Natural killer cell (primary cell): ENCODE measurements at regions not wholly inside any gene's neighbourhood (a gene's known extent, or its start where the extent isn't known, plus 50 kb on each side); places are given as distances from the start of the nearest gene placed in this dataset.

Experiments
- ATAC-seq, 3 donors: fragments of 150-1000 bp in 2 of 3; fragments of 200-7000 bp in 1 of 3; cut with Tn5 transposase; 1 replicate in 1 of 3; 2 replicates in 2 of 3; pipeline ENCODE4 v1.10.0; 2021; ENCODE audit warnings: mild to moderate bottlenecking in 2 of 3, moderate library complexity in 2 of 3
- DNase-seq, 2 donors: peaks; one replicate each; pipeline versions ENCODE4 v3.0.0 to v3.0.0-alpha.2; 2013 to 2021; ENCODE audit warnings: mixed read lengths in 1 of 2
- H3K27ac ChIP-seq: one replicate; pipeline ENCODE4 v1.5.1; 2013; ENCODE audit warnings: mild to moderate bottlenecking, low read length
- H3K27me3 ChIP-seq: one replicate; pipeline ENCODE4 v1.6.1; 2013; ENCODE audit warnings: low read length; ENCODE audit not compliant: control insufficient read depth, insufficient read depth
- H3K36me3 ChIP-seq: one replicate; pipeline ENCODE4 v1.6.1; 2013; ENCODE audit warnings: low read length; ENCODE audit not compliant: control insufficient read depth, insufficient read depth
- H3K4me1 ChIP-seq: one replicate; pipeline ENCODE4 v1.6.1; 2013; ENCODE audit warnings: low read length; ENCODE audit not compliant: control insufficient read depth, insufficient read depth
- H3K4me3 ChIP-seq: one replicate; pipeline ENCODE4 v1.5.1; 2013; ENCODE audit warnings: low read length
- H3K9me3 ChIP-seq: one replicate; pipeline ENCODE4 v1.6.1; 2013; ENCODE audit warnings: low read length; ENCODE audit not compliant: control insufficient read depth, insufficient read depth
- H3K27ac Mint-ChIP-seq, 2 donors: one replicate each; pipeline ENCODE4 v1.8.0; 2022; ENCODE audit warnings: mild to moderate bottlenecking in 2 of 2, mixed read lengths in 2 of 2, moderate library complexity in 1 of 2
- H3K27me3 Mint-ChIP-seq, 2 donors: one replicate each; pipeline ENCODE4 v1.8.0; 2022; ENCODE audit warnings: low read depth in 2 of 2, mixed read lengths in 2 of 2
- H3K36me3 Mint-ChIP-seq: one replicate; pipeline ENCODE4 v1.8.0; 2022; ENCODE audit warnings: mixed read lengths
- H3K4me1 Mint-ChIP-seq, 2 donors: one replicate each; pipeline ENCODE4 v1.8.0; 2022; ENCODE audit warnings: mixed read lengths in 2 of 2
- H3K4me3 Mint-ChIP-seq: one replicate; pipeline ENCODE4 v1.8.0; 2022; ENCODE audit warnings: mild to moderate bottlenecking, moderate library complexity, mixed read lengths
- H3K9me3 Mint-ChIP-seq, 2 donors: one replicate each; pipeline ENCODE4 v1.8.0; 2022; ENCODE audit warnings: mixed read lengths in 2 of 2
- CTCF ChIP-seq: fragments of 200-600 bp; IDR thresholded peaks from one replicate; pipeline ENCODE4 v1.8.0; 2022; ENCODE audit warnings: antibody characterized with exemption
- WGBS: methylation state at CpG from one replicate; pipeline ENCODE4 v1.1.7; 2013; ENCODE audit warnings: missing lambda C conversion rate; ENCODE audit not compliant: insufficient coverage; 5-methylcytosine and 5-hydroxymethylcytosine counted together
- intact Hi-C: fragments of 100-400 bp; cut with micrococcal nuclease; formaldehyde crosslinking; loops from one replicate; pipeline ENCODE4 v1.14.2; 2022

GRCh38 chr6:163768905-163769304 is 354.4 kb downstream of the QKI start:
- H3K36me3 ChIP-seq = no peaks in the 10 kb centered on the region
- intact Hi-C loops = no loop called here
- no peak for ATAC-seq
- no peaks in the 10 kb centered on the region for H3K27me3 ChIP-seq
- no peak overlapping the region for H3K27ac ChIP-seq
- TF ChIP-seq CTCF = no peak
- Mint-ChIP-seq H3K4me3 (no peak overlapping the region), H3K27ac (no peak overlapping the region), H3K9me3 (no peaks in the 10 kb centered on the region), H3K4me1 (peaks cover 16 to 22% of the 10 kb centered on the region in 2 donors), H3K36me3 (peaks cover 3% of the 10 kb centered on the region), H3K27me3 (peaks cover 3 to 4% of the 10 kb centered on the region in 2 donors)
- H3K4me3 ChIP-seq = no peak overlapping the region
- no peaks in the 10 kb centered on the region for H3K9me3 ChIP-seq
- H3K4me1 ChIP-seq = no peaks in the 10 kb centered on the region
- no peak for DNase-seq

GRCh38 chr6:163766936-163767335 is 352.4 kb downstream of the QKI start:
- Histone ChIP-seq H3K4me3 (no peak overlapping the region), H3K36me3 (no peaks in the 10 kb centered on the region), H3K4me1 (no peaks in the 10 kb centered on the region), H3K9me3 (no peaks in the 10 kb centered on the region), H3K27me3 (no peaks in the 10 kb centered on the region), H3K27ac (no peak overlapping the region)
- Mint-ChIP-seq H3K4me3 (no peak overlapping the region), H3K9me3 (no peaks in the 10 kb centered on the region), H3K27ac (peak overlapping the region in 1 of 2 donors; percentile 54), H3K36me3 (peaks cover 6% of the 10 kb centered on the region), H3K27me3 (peaks cover 7 to 13% of the 10 kb centered on the region in 2 donors), H3K4me1 (peaks cover 16 to 24% of the 10 kb centered on the region in 2 donors)
- ATAC-seq (no peak), DNase-seq (no peak)
- intact Hi-C loops = no loop called here
- TF ChIP-seq CTCF = no peak
- WGBS = 100% methylated on average over 1 of the region's 2 CpGs

GRCh38 chr6:163765335-163765734 is 350.8 kb downstream of the QKI start:
- Mint-ChIP-seq H3K36me3 (peaks cover 6% of the 10 kb centered on the region), H3K9me3 (no peaks in the 10 kb centered on the region), H3K4me3 (no peak overlapping the region), H3K27me3 (peaks cover 9 to 13% of the 10 kb centered on the region in 2 donors), H3K27ac (no peak overlapping the region), H3K4me1 (peaks cover 10 to 23% of the 10 kb centered on the region in 2 donors)
- no peak overlapping the region for H3K27ac ChIP-seq
- no peak for ATAC-seq
- H3K4me1 ChIP-seq = no peaks in the 10 kb centered on the region
- H3K27me3 ChIP-seq = no peaks in the 10 kb centered on the region
- H3K4me3 ChIP-seq = no peak overlapping the region
- intact Hi-C loops = no loop called here
- no peaks in the 10 kb centered on the region for H3K36me3 ChIP-seq
- no peak for TF ChIP-seq CTCF
- no peaks in the 10 kb centered on the region for H3K9me3 ChIP-seq
- no peak for DNase-seq
- 100% methylated on average over 1 of the region's 1 CpG for WGBS

- Histone ChIP-seq H3K27ac (no peak overlapping the region), H3K27me3 (no peaks in the 10 kb centered on the region), H3K9me3 (no peaks in the 10 kb centered on the region), H3K4me3 (no peak overlapping the region), H3K4me1 (no peaks in the 10 kb centered on the region), H3K36me3 (no peaks in the 10 kb centered on the region)
- H3K27ac Mint-ChIP-seq = no peak overlapping the region
- intact Hi-C loops = no loop called here
- ATAC-seq = no peak
- H3K27me3 Mint-ChIP-seq = peaks cover 10 to 13% of the 10 kb centered on the region in 2 donors
- TF ChIP-seq CTCF = no peak
- H3K4me1 Mint-ChIP-seq = peaks cover 10 to 24% of the 10 kb centered on the region in 2 donors
- H3K36me3 Mint-ChIP-seq = peaks cover 6% of the 10 kb centered on the region
- H3K9me3 Mint-ChIP-seq = no peaks in the 10 kb centered on the region
- H3K4me3 Mint-ChIP-seq = no peak overlapping the region
- DNase-seq = no peak
- WGBS = 86% methylated on average over 4 of the region's 4 CpGs
Measured at GRCh38 chr6:163764565-163764964, 350.0 kb downstream of the QKI start.
